Activated CD8-positive, alpha-beta memory T cell treated with anti-CD3 and anti-CD28 coated beads for 48 hours (primary cell): ENCODE measurements at regions not wholly inside any gene's neighbourhood (a gene's known extent, or its start where the extent isn't known, plus 50 kb on each side); places are given as distances from the start of the nearest gene placed in this dataset.

Experiments
- DNase-seq, 3 experiments: peaks; one replicate each; pipeline ENCODE4 v3.0.0-alpha.2; 2020; ENCODE audit warnings: low read depth in 2 of 3, low spot score in 2 of 3

GRCh38 chr11:29012507-29012906 lies 904.3 kb downstream of the METTL15 start:
- DNase-seq = no peak

- no peak for DNase-seq
These were observed 901.2 kb downstream of the METTL15 start for GRCh38 chr11:29009426-29009825.

- DNase-seq = no peak
These were observed 900.3 kb downstream of the METTL15 start for GRCh38 chr11:29008481-29008880.

GRCh38 chr11:29006668-29007067 lies 898.5 kb downstream of the METTL15 start:
- no peak for DNase-seq

GRCh38 chr11:29005401-29005980 lies 897.3 kb downstream of the METTL15 start:
- no peak for DNase-seq

GRCh38 chr11:29002816-29003215 lies 894.6 kb downstream of the METTL15 start:
- no peak for DNase-seq

GRCh38 chr11:28999620-29000019 lies 891.4 kb downstream of the METTL15 start:
- no peak for DNase-seq

GRCh38 chr11:28992996-28993395 lies 884.8 kb downstream of the METTL15 start:
- no peak for DNase-seq

GRCh38 chr11:28984231-28984630 lies 876.0 kb downstream of the METTL15 start:
- DNase-seq = no peak

GRCh38 chr11:28983780-28984179 lies 875.6 kb downstream of the METTL15 start:
- no peak for DNase-seq

- no peak for DNase-seq
These were observed 873.2 kb downstream of the METTL15 start for GRCh38 chr11:28981381-28981780.

- DNase-seq = no peak
These were observed 868.6 kb downstream of the METTL15 start for GRCh38 chr11:28976801-28977145.

- DNase-seq = no peak
These were observed 868.0 kb downstream of the METTL15 start for GRCh38 chr11:28976012-28976800.

GRCh38 chr11:28969832-28970231 lies 861.6 kb downstream of the METTL15 start:
- DNase-seq = no peak

GRCh38 chr11:28966951-28967350 lies 858.8 kb downstream of the METTL15 start:
- DNase-seq = no peak

GRCh38 chr11:28965819-28966218 lies 857.6 kb downstream of the METTL15 start:
- no peak for DNase-seq

- no peak for DNase-seq
These were observed 856.6 kb downstream of the METTL15 start for GRCh38 chr11:28964811-28965210.

- no peak for DNase-seq
These were observed 855.0 kb downstream of the METTL15 start for GRCh38 chr11:28963187-28963586.

GRCh38 chr11:28962502-28962901 lies 854.3 kb downstream of the METTL15 start:
- no peak for DNase-seq

GRCh38 chr11:28961726-28962125 lies 853.5 kb downstream of the METTL15 start:
- no peak for DNase-seq

GRCh38 chr11:28956446-28956845 lies 848.3 kb downstream of the METTL15 start:
- no peak for DNase-seq

GRCh38 chr11:28951191-28951590 lies 843.0 kb downstream of the METTL15 start:
- no peak for DNase-seq

GRCh38 chr11:28939381-28939780 lies 831.2 kb downstream of the METTL15 start:
- no peak for DNase-seq
